ENCODE measurements at regions not wholly inside any gene's neighbourhood (a gene's known extent, or its start where the extent isn't known, plus 50 kb on each side); places are given as distances from the start of the nearest gene placed in this dataset.

DNA sequence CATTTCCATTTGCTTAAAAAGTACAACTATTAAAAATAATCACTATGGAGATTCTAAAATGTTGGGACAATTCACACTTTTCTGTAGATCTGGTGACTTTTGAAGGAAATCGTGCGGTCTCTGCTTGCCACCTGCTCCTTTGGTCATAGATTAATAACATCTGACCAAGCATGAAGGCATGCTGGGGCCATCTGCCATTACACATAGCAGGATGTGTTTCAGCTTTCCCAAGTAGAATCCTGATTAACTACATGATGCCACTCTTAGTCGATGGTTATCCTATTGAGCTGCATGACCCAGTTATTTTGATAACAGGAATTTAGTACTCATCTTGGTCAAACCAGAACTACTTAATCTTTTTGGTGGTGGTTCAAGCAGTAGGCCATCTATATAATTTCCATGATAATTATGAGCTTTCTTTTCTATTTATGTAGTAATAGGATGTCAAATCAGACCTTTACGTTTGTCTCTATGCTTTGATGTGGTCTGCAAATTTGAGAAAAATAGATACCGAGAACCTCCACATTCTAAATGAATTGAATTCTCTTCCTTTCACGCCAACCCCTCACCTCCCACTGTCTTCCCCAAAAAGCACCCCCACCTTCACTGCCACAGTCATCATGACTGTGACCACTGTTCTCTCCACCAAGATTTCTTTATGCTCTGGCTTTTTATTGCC lies 158.1 kb downstream of the DIPK2A start:
- H3K36me3 ChIP-seq (ENCODE audit: control insufficient read depth in 3 of 3, insufficient read depth in 2 of 3, low read depth in 1 of 3, low read length in 3 of 3) = no peaks in the 10 kb centered on the region
- no peak overlapping the region for H3K4me3 ChIP-seq (ENCODE audit: low read depth in 1 of 3, low read length in 3 of 3)
- no peak overlapping the region for H3K27ac ChIP-seq (ENCODE audit: low read depth in 1 of 3, low read length in 2 of 3)
- no peaks in the 10 kb centered on the region for H3K27me3 ChIP-seq (ENCODE audit: control insufficient read depth in 3 of 3, insufficient read depth in 3 of 3, low read length in 3 of 3)
- peaks cover 0 to 3% of the 10 kb centered on the region in 2 donors for H3K9me3 ChIP-seq (ENCODE audit: control insufficient read depth in 2 of 2, insufficient read depth in 1 of 2, low read depth in 1 of 2, low read length in 1 of 2)
- H3K4me1 ChIP-seq (ENCODE audit: control insufficient read depth in 3 of 3, insufficient read depth in 2 of 3, low read depth in 1 of 3, low read length in 2 of 3) = no peaks in the 10 kb centered on the region
- FAIRE-seq (no peak), DNase-seq (no peak)
- WGBS, 3 donors = 75 to 90% (median 89%) methylated on average over 6 of the region's 6 CpGs

- H3K36me3 ChIP-seq (ENCODE audit: control insufficient read depth in 3 of 3, insufficient read depth in 2 of 3, low read depth in 1 of 3, low read length in 3 of 3) = no peaks in the 10 kb centered on the region
- peaks cover 0 to 12% of the 10 kb centered on the region in 2 donors for H3K9me3 ChIP-seq (ENCODE audit: control insufficient read depth in 2 of 2, insufficient read depth in 1 of 2, low read depth in 1 of 2, low read length in 1 of 2)
- peaks cover 0 to 5% (median 0%) of the 10 kb centered on the region in 3 donors for H3K4me1 ChIP-seq (ENCODE audit: control insufficient read depth in 3 of 3, insufficient read depth in 2 of 3, low read depth in 1 of 3, low read length in 2 of 3)
- FAIRE-seq (no peak), DNase-seq (no peak)
- WGBS, 3 donors = 79 to 80% (median 80%) methylated on average over 2 of the region's 2 CpGs
- no peaks in the 10 kb centered on the region for H3K27me3 ChIP-seq (ENCODE audit: control insufficient read depth in 3 of 3, insufficient read depth in 3 of 3, low read length in 3 of 3)
- no peak overlapping the region for H3K27ac ChIP-seq (ENCODE audit: low read depth in 1 of 3, low read length in 2 of 3)
- H3K4me3 ChIP-seq (ENCODE audit: low read depth in 1 of 3, low read length in 3 of 3) = no peak overlapping the region
Measured at GRCh38 chr3:144141074-144141473, 169.5 kb downstream of the DIPK2A start.

GRCh38 chr3:144141496-144141895 lies 169.9 kb downstream of the DIPK2A start:
- Histone ChIP-seq H3K27ac (ENCODE audit: low read depth in 1 of 3, low read length in 2 of 3) (no peak overlapping the region), H3K4me3 (ENCODE audit: low read depth in 1 of 3, low read length in 3 of 3) (no peak overlapping the region), H3K36me3 (ENCODE audit: control insufficient read depth in 3 of 3, insufficient read depth in 2 of 3, low read depth in 1 of 3, low read length in 3 of 3) (no peaks in the 10 kb centered on the region), H3K9me3 (ENCODE audit: control insufficient read depth in 2 of 2, insufficient read depth in 1 of 2, low read depth in 1 of 2, low read length in 1 of 2) (peaks cover 0 to 12% of the 10 kb centered on the region in 2 donors), H3K4me1 (ENCODE audit: control insufficient read depth in 3 of 3, insufficient read depth in 2 of 3, low read depth in 1 of 3, low read length in 2 of 3) (peaks cover 0 to 5% (median 0%) of the 10 kb centered on the region in 3 donors), H3K27me3 (ENCODE audit: control insufficient read depth in 3 of 3, insufficient read depth in 3 of 3, low read length in 3 of 3) (no peaks in the 10 kb centered on the region)
- WGBS, 3 donors = 73 to 100% (median 79%) methylated on average over 1 of the region's 1 CpG
- FAIRE-seq (no peak), DNase-seq (no peak)

DNA sequence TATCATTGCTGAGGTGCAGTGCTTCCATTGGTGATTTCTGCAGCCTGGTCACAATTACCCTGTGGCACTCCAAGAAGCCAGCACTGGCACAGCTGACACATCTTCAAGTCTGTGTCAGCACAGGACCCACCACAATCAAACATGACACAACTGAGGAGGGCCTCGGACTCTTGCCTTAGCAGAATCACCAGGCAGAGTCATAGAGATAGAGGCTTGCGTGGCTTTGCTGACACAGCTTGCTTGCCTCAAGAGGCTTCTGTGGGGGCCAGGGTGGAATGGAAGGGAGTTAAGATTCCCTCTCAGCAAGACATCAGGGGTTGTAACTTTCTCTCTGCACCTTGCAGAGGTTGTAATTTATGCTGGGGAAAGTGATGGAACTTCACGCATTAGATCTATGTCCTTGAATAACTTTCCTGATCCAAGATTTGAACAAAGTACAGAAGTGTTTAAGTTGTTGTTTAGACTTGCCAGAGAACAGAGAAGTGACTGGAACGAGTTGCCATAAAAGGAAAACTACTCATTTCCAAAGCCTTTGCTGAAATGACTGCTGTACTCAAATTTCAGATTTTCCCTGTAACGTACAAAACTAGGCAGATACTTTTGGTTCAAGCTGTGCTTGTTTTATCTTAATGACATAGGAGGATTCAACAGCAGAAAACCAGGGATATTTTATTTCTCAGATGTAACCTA lies 170.7 kb downstream of the DIPK2A start:
- FAIRE-seq (no peak), DNase-seq (peak in 1 of 2 donors; percentile 55)
- peaks cover 0 to 10% of the 10 kb centered on the region in 2 donors for H3K9me3 ChIP-seq (ENCODE audit: control insufficient read depth in 2 of 2, insufficient read depth in 1 of 2, low read depth in 1 of 2, low read length in 1 of 2)
- 57 to 73% (median 70%) methylated on average over 5 of the region's 5 CpGs for WGBS, 3 donors
- no peaks in the 10 kb centered on the region for H3K36me3 ChIP-seq (ENCODE audit: control insufficient read depth in 3 of 3, insufficient read depth in 2 of 3, low read depth in 1 of 3, low read length in 3 of 3)
- H3K4me1 ChIP-seq (ENCODE audit: control insufficient read depth in 3 of 3, insufficient read depth in 2 of 3, low read depth in 1 of 3, low read length in 2 of 3) = peaks cover 0 to 5% (median 0%) of the 10 kb centered on the region in 3 donors
- H3K27ac ChIP-seq (ENCODE audit: low read depth in 1 of 3, low read length in 2 of 3) = peak overlapping the region in 1 of 3 donors; percentile 50
- no peak overlapping the region for H3K4me3 ChIP-seq (ENCODE audit: low read depth in 1 of 3, low read length in 3 of 3)
- H3K27me3 ChIP-seq (ENCODE audit: control insufficient read depth in 3 of 3, insufficient read depth in 3 of 3, low read length in 3 of 3) = no peaks in the 10 kb centered on the region

DNA sequence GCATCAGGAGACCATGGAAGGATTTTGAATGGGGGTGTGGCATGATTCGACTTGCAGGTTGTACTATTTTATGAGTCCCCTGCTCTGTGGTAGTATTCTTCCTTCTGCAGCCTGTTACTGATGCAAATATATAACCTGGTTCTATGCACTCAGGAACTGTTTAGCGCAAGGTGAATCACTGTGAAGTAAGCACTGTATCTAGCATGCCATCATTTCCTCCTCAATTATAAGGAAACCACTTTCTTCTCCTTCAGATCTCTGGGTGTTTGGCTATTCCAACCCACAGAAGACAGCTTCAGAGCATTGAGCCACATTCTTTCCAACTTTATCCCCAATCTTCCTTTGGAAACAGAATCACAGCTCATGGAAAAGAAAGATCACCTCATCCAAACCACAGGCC lies 176.7 kb downstream of the DIPK2A start:
- Histone ChIP-seq H3K4me3 (ENCODE audit: low read depth in 1 of 3, low read length in 3 of 3) (no peak overlapping the region), H3K9me3 (ENCODE audit: control insufficient read depth in 2 of 2, insufficient read depth in 1 of 2, low read depth in 1 of 2, low read length in 1 of 2) (peaks cover 0 to 2% of the 10 kb centered on the region in 2 donors), H3K27ac (ENCODE audit: low read depth in 1 of 3, low read length in 2 of 3) (no peak overlapping the region), H3K27me3 (ENCODE audit: control insufficient read depth in 3 of 3, insufficient read depth in 3 of 3, low read length in 3 of 3) (no peaks in the 10 kb centered on the region), H3K36me3 (ENCODE audit: control insufficient read depth in 3 of 3, insufficient read depth in 2 of 3, low read depth in 1 of 3, low read length in 3 of 3) (no peaks in the 10 kb centered on the region), H3K4me1 (ENCODE audit: control insufficient read depth in 3 of 3, insufficient read depth in 2 of 3, low read depth in 1 of 3, low read length in 2 of 3) (no peaks in the 10 kb centered on the region)
- WGBS, 3 donors = 91 to 93% (median 93%) methylated on average over 2 of the region's 2 CpGs
- no peak for DNase-seq
- FAIRE-seq = no peak

DNA sequence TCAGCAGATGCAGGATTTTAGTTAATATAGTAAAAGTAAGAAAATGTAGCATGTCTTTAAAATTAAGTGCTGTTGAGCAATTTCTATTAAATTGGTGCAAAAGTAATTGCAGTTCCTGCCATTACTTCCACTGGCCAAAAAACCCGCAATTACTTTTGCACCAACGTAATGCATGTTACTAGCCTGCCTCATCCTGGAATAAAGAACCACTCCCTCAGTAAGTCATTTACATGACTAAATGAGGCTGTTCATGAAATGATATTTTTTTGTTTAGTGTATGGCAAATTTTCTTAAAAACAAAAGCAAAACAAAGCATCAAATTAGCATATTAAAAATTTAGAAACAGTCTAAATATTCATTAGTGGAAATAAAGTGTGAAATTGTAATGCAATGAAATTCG lies 180.4 kb downstream of the DIPK2A start:
- 89 to 97% (median 91%) methylated on average over 3 of the region's 3 CpGs for WGBS, 3 donors
- no peak for FAIRE-seq

GRCh38 chr3:144160627-144161026 lies 189.0 kb downstream of the DIPK2A start:
- FAIRE-seq = no peak

More for the DNA sequence above, 180.4 kb downstream of the DIPK2A start:
- no peak for DNase-seq
- Histone ChIP-seq H3K4me3 (ENCODE audit: low read depth in 1 of 3, low read length in 3 of 3) (no peak overlapping the region), H3K36me3 (ENCODE audit: control insufficient read depth in 3 of 3, insufficient read depth in 2 of 3, low read depth in 1 of 3, low read length in 3 of 3) (no peaks in the 10 kb centered on the region), H3K9me3 (ENCODE audit: control insufficient read depth in 2 of 2, insufficient read depth in 1 of 2, low read depth in 1 of 2, low read length in 1 of 2) (peaks cover 0 to 2% of the 10 kb centered on the region in 2 donors), H3K27ac (ENCODE audit: low read depth in 1 of 3, low read length in 2 of 3) (no peak overlapping the region), H3K4me1 (ENCODE audit: control insufficient read depth in 3 of 3, insufficient read depth in 2 of 3, low read depth in 1 of 3, low read length in 2 of 3) (no peaks in the 10 kb centered on the region), H3K27me3 (ENCODE audit: control insufficient read depth in 3 of 3, insufficient read depth in 3 of 3, low read length in 3 of 3) (no peaks in the 10 kb centered on the region)

DNA sequence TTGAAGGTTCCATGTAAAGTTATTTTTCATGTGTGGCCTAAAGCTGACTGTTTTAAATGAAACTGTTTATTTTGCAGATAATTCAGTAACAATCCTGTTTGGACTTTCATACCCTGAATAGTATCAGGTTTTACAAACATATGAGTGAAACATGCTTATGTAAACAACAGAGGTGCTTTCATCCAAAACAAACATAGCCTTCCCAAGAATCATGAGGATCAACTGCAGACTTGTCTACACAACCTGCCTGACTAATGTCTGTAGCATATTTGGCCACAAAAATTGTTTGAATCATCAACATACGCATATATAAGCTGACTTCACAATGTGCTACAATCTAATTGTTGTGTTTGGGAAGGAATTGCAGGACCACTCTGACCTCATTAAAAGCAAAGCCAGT lies 190.4 kb downstream of the DIPK2A start:
- FAIRE-seq (no peak), DNase-seq (no peak)
- WGBS, 3 donors = 56 to 71% (median 68%) methylated on average over 1 of the region's 1 CpG

More at GRCh38 chr3:144160627-144161026, 189.0 kb downstream of the DIPK2A start:
- Histone ChIP-seq H3K27ac (ENCODE audit: low read depth in 1 of 3, low read length in 2 of 3) (no peak overlapping the region), H3K36me3 (ENCODE audit: control insufficient read depth in 3 of 3, insufficient read depth in 2 of 3, low read depth in 1 of 3, low read length in 3 of 3) (no peaks in the 10 kb centered on the region), H3K4me3 (ENCODE audit: low read depth in 1 of 3, low read length in 3 of 3) (no peak overlapping the region), H3K4me1 (ENCODE audit: control insufficient read depth in 3 of 3, insufficient read depth in 2 of 3, low read depth in 1 of 3, low read length in 2 of 3) (no peaks in the 10 kb centered on the region), H3K9me3 (ENCODE audit: control insufficient read depth in 2 of 2, insufficient read depth in 1 of 2, low read depth in 1 of 2, low read length in 1 of 2) (peaks cover 0 to 15% of the 10 kb centered on the region in 2 donors), H3K27me3 (ENCODE audit: control insufficient read depth in 3 of 3, insufficient read depth in 3 of 3, low read length in 3 of 3) (no peaks in the 10 kb centered on the region)
- DNase-seq = no peak

More for the DNA sequence above, 190.4 kb downstream of the DIPK2A start:
- no peaks in the 10 kb centered on the region for H3K4me1 ChIP-seq (ENCODE audit: control insufficient read depth in 3 of 3, insufficient read depth in 2 of 3, low read depth in 1 of 3, low read length in 2 of 3)
- H3K27ac ChIP-seq (ENCODE audit: low read depth in 1 of 3, low read length in 2 of 3) = no peak overlapping the region
- H3K9me3 ChIP-seq (ENCODE audit: control insufficient read depth in 2 of 2, insufficient read depth in 1 of 2, low read depth in 1 of 2, low read length in 1 of 2) = peaks cover 0 to 15% of the 10 kb centered on the region in 2 donors
- H3K4me3 ChIP-seq (ENCODE audit: low read depth in 1 of 3, low read length in 3 of 3) = no peak overlapping the region
- H3K27me3 ChIP-seq (ENCODE audit: control insufficient read depth in 3 of 3, insufficient read depth in 3 of 3, low read length in 3 of 3) = no peaks in the 10 kb centered on the region
- no peaks in the 10 kb centered on the region for H3K36me3 ChIP-seq (ENCODE audit: control insufficient read depth in 3 of 3, insufficient read depth in 2 of 3, low read depth in 1 of 3, low read length in 3 of 3)

Data from small intestine (tissue), 7 donors.